GM23248 (cell line): ENCODE measurements at regions not wholly inside any gene's neighbourhood (a gene's known extent, or its start where the extent isn't known, plus 50 kb on each side); places are given as distances from the start of the nearest gene placed in this dataset.

ENCODE experiments used
- EZH2 ChIP-seq: fragments of 200-600 bp; sonication (generic); IDR thresholded peaks from 2 replicates; pipeline ENCODE4 v1.6.1; 2018; ENCODE audit warnings: antibody characterized with exemption, mild to moderate bottlenecking; ENCODE audit not compliant: insufficient read depth, poor library complexity, severe bottlenecking
- EZH2phosphoT487 ChIP-seq: fragments of 200-600 bp; sonication (generic); IDR thresholded peaks from 2 replicates; pipeline ENCODE4 v1.6.1; 2018; ENCODE audit warnings: antibody characterized with exemption, moderate library complexity, mild to moderate bottlenecking, low read depth; ENCODE audit not compliant: insufficient read depth

DNA sequence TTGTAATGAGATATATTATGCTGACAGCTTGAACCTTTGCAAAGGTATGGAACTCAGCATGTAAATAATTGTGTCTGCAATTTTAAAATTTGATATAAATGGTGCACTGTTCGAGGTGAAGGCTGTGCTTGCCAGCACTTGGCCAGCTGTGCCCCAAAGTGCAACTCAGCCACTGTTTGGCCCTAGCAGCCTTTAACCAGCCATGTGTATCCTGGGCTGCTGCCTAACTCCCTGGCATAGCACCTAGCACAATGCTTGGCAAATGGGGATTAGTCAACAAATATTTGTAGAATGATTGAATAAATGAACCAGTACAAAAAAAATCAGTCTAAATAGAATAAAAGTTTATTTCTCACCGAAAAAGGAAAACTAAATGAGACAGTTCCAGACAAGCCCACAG is 83.8 kb upstream of the ZIC3 start:
- TF ChIP-seq EZH2, result no peak
- TF ChIP-seq EZH2phosphoT487, result no peak
